ENCODE measurements at regions not wholly inside any gene's neighbourhood (a gene's known extent, or its start where the extent isn't known, plus 50 kb on each side); places are given as distances from the start of the nearest gene placed in this dataset.

GRCh38 chr9:686321-686813 is 155.1 kb upstream of the DMRT1 start:
- Histone ChIP-seq H3K4me3 (ENCODE audit: low read length) (no peak overlapping the region), H3K4me1 (ENCODE audit: insufficient read depth, low read length) (peaks cover 40% of the 10 kb centered on the region), H3K9ac (ENCODE audit: low read depth, low read length) (no peak overlapping the region), H3K27ac (ENCODE audit: low read length) (no peak overlapping the region), H3K9me3 (ENCODE audit: insufficient read depth, low read depth, low read length) (no peaks in the 10 kb centered on the region), H3K36me3 (ENCODE audit: insufficient read depth, low read depth, low read length) (no peaks in the 10 kb centered on the region), H3K27me3 (ENCODE audit: insufficient read depth, low read length) (no peaks in the 10 kb centered on the region)

GRCh38 chr9:687034-687785 is 154.3 kb upstream of the DMRT1 start:
- no peaks in the 10 kb centered on the region for H3K36me3 ChIP-seq (ENCODE audit: insufficient read depth, low read depth, low read length)
- peaks cover 40% of the 10 kb centered on the region for H3K4me1 ChIP-seq (ENCODE audit: insufficient read depth, low read length)
- no peak overlapping the region for H3K4me3 ChIP-seq (ENCODE audit: low read length)
- H3K27ac ChIP-seq (ENCODE audit: low read length) = no peak overlapping the region
- H3K9ac ChIP-seq (ENCODE audit: low read depth, low read length) = no peak overlapping the region
- no peaks in the 10 kb centered on the region for H3K9me3 ChIP-seq (ENCODE audit: insufficient read depth, low read depth, low read length)
- H3K27me3 ChIP-seq (ENCODE audit: insufficient read depth, low read length) = no peaks in the 10 kb centered on the region

GRCh38 chr9:687994-688393 is 153.5 kb upstream of the DMRT1 start:
- no peak overlapping the region for H3K27ac ChIP-seq (ENCODE audit: low read length)
- no peak overlapping the region for H3K4me3 ChIP-seq (ENCODE audit: low read length)
- no peaks in the 10 kb centered on the region for H3K36me3 ChIP-seq (ENCODE audit: insufficient read depth, low read depth, low read length)
- peaks cover 37% of the 10 kb centered on the region for H3K4me1 ChIP-seq (ENCODE audit: insufficient read depth, low read length)
- no peaks in the 10 kb centered on the region for H3K27me3 ChIP-seq (ENCODE audit: insufficient read depth, low read length)
- no peaks in the 10 kb centered on the region for H3K9me3 ChIP-seq (ENCODE audit: insufficient read depth, low read depth, low read length)
- H3K9ac ChIP-seq (ENCODE audit: low read depth, low read length) = no peak overlapping the region

GRCh38 chr9:690517-691111 is 150.9 kb upstream of the DMRT1 start:
- Histone ChIP-seq H3K27ac (ENCODE audit: low read length) (no peak overlapping the region), H3K27me3 (ENCODE audit: insufficient read depth, low read length) (no peaks in the 10 kb centered on the region), H3K9me3 (ENCODE audit: insufficient read depth, low read depth, low read length) (no peaks in the 10 kb centered on the region), H3K4me3 (ENCODE audit: low read length) (no peak overlapping the region), H3K36me3 (ENCODE audit: insufficient read depth, low read depth, low read length) (no peaks in the 10 kb centered on the region), H3K9ac (ENCODE audit: low read depth, low read length) (no peak overlapping the region), H3K4me1 (ENCODE audit: insufficient read depth, low read length) (peaks cover 26% of the 10 kb centered on the region; the same call in 1 of the 2 replicates)

- H3K27ac ChIP-seq (ENCODE audit: low read length) = no peak overlapping the region
- no peaks in the 10 kb centered on the region for H3K9me3 ChIP-seq (ENCODE audit: insufficient read depth, low read depth, low read length)
- no peaks in the 10 kb centered on the region for H3K36me3 ChIP-seq (ENCODE audit: insufficient read depth, low read depth, low read length)
- no peak overlapping the region for H3K4me3 ChIP-seq (ENCODE audit: low read length)
- no peak overlapping the region for H3K9ac ChIP-seq (ENCODE audit: low read depth, low read length)
- no peaks in the 10 kb centered on the region for H3K27me3 ChIP-seq (ENCODE audit: insufficient read depth, low read length)
- peaks cover 30% of the 10 kb centered on the region; the same call in 1 of the 2 replicates for H3K4me1 ChIP-seq (ENCODE audit: insufficient read depth, low read length)
These were observed 149.6 kb upstream of the DMRT1 start for GRCh38 chr9:691825-692400.

GRCh38 chr9:692636-693129 is 148.8 kb upstream of the DMRT1 start:
- H3K9ac ChIP-seq (ENCODE audit: low read depth, low read length) = peak overlapping the region; percentile 64; the same call in 1 of the 2 replicates
- H3K27ac ChIP-seq (ENCODE audit: low read length) = peak overlapping the region; percentile 67
- no peaks in the 10 kb centered on the region for H3K36me3 ChIP-seq (ENCODE audit: insufficient read depth, low read depth, low read length)
- no peak overlapping the region for H3K4me3 ChIP-seq (ENCODE audit: low read length)
- H3K4me1 ChIP-seq (ENCODE audit: insufficient read depth, low read length) = peaks cover 30% of the 10 kb centered on the region; the same call in 1 of the 2 replicates
- no peaks in the 10 kb centered on the region for H3K27me3 ChIP-seq (ENCODE audit: insufficient read depth, low read length)
- no peaks in the 10 kb centered on the region for H3K9me3 ChIP-seq (ENCODE audit: insufficient read depth, low read depth, low read length)

- Histone ChIP-seq H3K4me1 (ENCODE audit: insufficient read depth, low read length) (peaks cover 32% of the 10 kb centered on the region; the same call in 1 of the 2 replicates), H3K4me3 (ENCODE audit: low read length) (peak overlapping the region; percentile 5; the same call in 1 of the 2 replicates), H3K27me3 (ENCODE audit: insufficient read depth, low read length) (no peaks in the 10 kb centered on the region), H3K36me3 (ENCODE audit: insufficient read depth, low read depth, low read length) (no peaks in the 10 kb centered on the region), H3K27ac (ENCODE audit: low read length) (peak overlapping the region; percentile 67), H3K9ac (ENCODE audit: low read depth, low read length) (peak overlapping the region; percentile 64; the same call in 1 of the 2 replicates), H3K9me3 (ENCODE audit: insufficient read depth, low read depth, low read length) (no peaks in the 10 kb centered on the region)
These were observed 148.1 kb upstream of the DMRT1 start for GRCh38 chr9:693201-694091.

- Histone ChIP-seq H3K4me1 (ENCODE audit: insufficient read depth, low read length) (peaks cover 37% of the 10 kb centered on the region; the same call in 1 of the 2 replicates), H3K27ac (ENCODE audit: low read length) (no peak overlapping the region), H3K9ac (ENCODE audit: low read depth, low read length) (no peak overlapping the region), H3K36me3 (ENCODE audit: insufficient read depth, low read depth, low read length) (no peaks in the 10 kb centered on the region), H3K4me3 (ENCODE audit: low read length) (no peak overlapping the region), H3K9me3 (ENCODE audit: insufficient read depth, low read depth, low read length) (no peaks in the 10 kb centered on the region), H3K27me3 (ENCODE audit: insufficient read depth, low read length) (no peaks in the 10 kb centered on the region)
These were observed 147.4 kb upstream of the DMRT1 start for GRCh38 chr9:694092-694402.

GRCh38 chr9:694403-695154 is 146.9 kb upstream of the DMRT1 start:
- Histone ChIP-seq H3K9me3 (ENCODE audit: insufficient read depth, low read depth, low read length) (no peaks in the 10 kb centered on the region), H3K36me3 (ENCODE audit: insufficient read depth, low read depth, low read length) (no peaks in the 10 kb centered on the region), H3K27ac (ENCODE audit: low read length) (no peak overlapping the region), H3K9ac (ENCODE audit: low read depth, low read length) (no peak overlapping the region), H3K4me3 (ENCODE audit: low read length) (no peak overlapping the region), H3K27me3 (ENCODE audit: insufficient read depth, low read length) (no peaks in the 10 kb centered on the region), H3K4me1 (ENCODE audit: insufficient read depth, low read length) (peaks cover 33% of the 10 kb centered on the region; the same call in 1 of the 2 replicates)

- no peaks in the 10 kb centered on the region for H3K36me3 ChIP-seq (ENCODE audit: insufficient read depth, low read depth, low read length)
- no peak overlapping the region for H3K27ac ChIP-seq (ENCODE audit: low read length)
- no peaks in the 10 kb centered on the region for H3K27me3 ChIP-seq (ENCODE audit: insufficient read depth, low read length)
- H3K4me3 ChIP-seq (ENCODE audit: low read length) = no peak overlapping the region
- peaks cover 35% of the 10 kb centered on the region; the same call in 1 of the 2 replicates for H3K4me1 ChIP-seq (ENCODE audit: insufficient read depth, low read length)
- no peak overlapping the region for H3K9ac ChIP-seq (ENCODE audit: low read depth, low read length)
- H3K9me3 ChIP-seq (ENCODE audit: insufficient read depth, low read depth, low read length) = no peaks in the 10 kb centered on the region
These were observed 146.2 kb upstream of the DMRT1 start for GRCh38 chr9:695252-695651.
